GM23338 (cell line): ENCODE measurements at regions not wholly inside any gene's neighbourhood (a gene's known extent, or its start where the extent isn't known, plus 50 kb on each side); places are given as distances from the start of the nearest gene placed in this dataset.

Experiments
- ATAC-seq: fragments of 200-7000 bp; cut with Tn5 transposase; 3 replicates; pipeline ENCODE4 v1.9.1; 2020
- DNase-seq: peaks from one replicate; pipeline ENCODE4 v3.0.0-alpha.2; 2015; ENCODE audit warnings: low spot score
- H2AFZ ChIP-seq: fragments of 200-600 bp; sonication (generic); 2 replicates; pipeline ENCODE4 v1.8.0; 2016; ENCODE audit warnings: antibody characterized with exemption, mild to moderate bottlenecking, moderate library complexity
- H3F3A ChIP-seq: fragments of 200-600 bp; sonication (generic); replicated peaks from 2 replicates; pipeline ENCODE4 v1.8.0; 2017; ENCODE audit warnings: antibody characterized with exemption, mixed run types, low read depth
- H3K27ac ChIP-seq: fragments of 200-600 bp; sonication (generic); 2 replicates; pipeline ENCODE4 v1.6.1; 2016; ENCODE audit warnings: low read depth
- H3K27me3 ChIP-seq: fragments of 200-600 bp; sonication (generic); 2 replicates; pipeline ENCODE4 v1.8.0; 2016; ENCODE audit warnings: mild to moderate bottlenecking, mixed run types, moderate library complexity; ENCODE audit not compliant: insufficient read depth
- H3K36me3 ChIP-seq: fragments of 200-600 bp; sonication (generic); 2 replicates; pipeline ENCODE4 v1.8.0; 2016; ENCODE audit warnings: mild to moderate bottlenecking; ENCODE audit not compliant: insufficient read depth
- H3K4me1 ChIP-seq: fragments of 200-600 bp; sonication (generic); 2 replicates; pipeline ENCODE4 v1.8.0; 2016; ENCODE audit warnings: mild to moderate bottlenecking, moderate library complexity; ENCODE audit not compliant: insufficient read depth
- H3K4me2 ChIP-seq: fragments of 200-600 bp; sonication (generic); 2 replicates; pipeline ENCODE4 v1.7.1; 2017; ENCODE audit warnings: mixed run types
- H3K4me3 ChIP-seq: fragments of 200-600 bp; sonication (generic); 2 replicates; pipeline ENCODE4 v1.6.1; 2016; ENCODE audit warnings: mixed run types
- H3K79me2 ChIP-seq: fragments of 200-600 bp; sonication (generic); replicated peaks from 2 replicates; pipeline ENCODE4 v1.8.0; 2017; ENCODE audit warnings: mild to moderate bottlenecking; ENCODE audit not compliant: insufficient read depth
- H3K9me2 ChIP-seq: fragments of 200-600 bp; sonication (generic); 2 replicates; pipeline ENCODE4 v1.8.0; 2017; ENCODE audit not compliant: insufficient read depth
- H4K20me1 ChIP-seq: fragments of 200-600 bp; sonication (generic); replicated peaks from 2 replicates; pipeline ENCODE4 v1.8.0; 2017; ENCODE audit warnings: mild to moderate bottlenecking; ENCODE audit not compliant: insufficient read depth
- H3K27ac Mint-ChIP-seq: 2 replicates; pipeline ENCODE4 v1.8.0; 2020; ENCODE audit warnings: inconsistent platforms, mild to moderate bottlenecking, moderate library complexity, mixed read lengths
- H3K27me3 Mint-ChIP-seq: 3 replicates; pipeline ENCODE4 v1.8.0; 2022; ENCODE audit warnings: low read depth, mild to moderate bottlenecking, moderate library complexity, mixed read lengths, inconsistent platforms; ENCODE audit not compliant: insufficient read depth, poor library complexity
- H3K36me3 Mint-ChIP-seq: 3 replicates; pipeline ENCODE4 v1.8.0; 2021; ENCODE audit warnings: low read depth, mild to moderate bottlenecking, inconsistent platforms, moderate library complexity, mixed read lengths
- H3K4me1 Mint-ChIP-seq: 3 replicates; pipeline ENCODE4 v1.8.0; 2020; ENCODE audit warnings: mild to moderate bottlenecking, inconsistent platforms, mixed read lengths
- H3K4me3 Mint-ChIP-seq: 3 replicates; pipeline ENCODE4 v1.8.0; 2021; ENCODE audit warnings: moderate library complexity, mild to moderate bottlenecking, inconsistent platforms, mixed read lengths
- H3K9me3 Mint-ChIP-seq: 3 replicates; pipeline ENCODE4 v1.8.0; 2020; ENCODE audit warnings: moderate library complexity, mild to moderate bottlenecking, inconsistent platforms, mixed read lengths
- CREB1 ChIP-seq: fragments of 250-450 bp; sonication (Bioruptor Pico); IDR thresholded peaks from 2 replicates; pipeline ENCODE4 v1.5.0; 2020; ENCODE audit warnings: low read depth, mild to moderate bottlenecking, moderate library complexity
- CTCF ChIP-seq, 2 experiments: fragments of 200-600 bp in 1 of 2; sonication (generic) in 1 of 2; conservative IDR thresholded peaks; 2 replicates each; pipeline versions ENCODE4 v1.5.1 to v1.6.1; 2016 to 2017; ENCODE audit warnings: antibody characterized with exemption in 2 of 2, low read depth in 2 of 2, mild to moderate bottlenecking in 2 of 2, moderate library complexity in 1 of 2
- ETS1 ChIP-seq: IDR thresholded peaks from 2 replicates; pipeline ENCODE4 v1.6.1; 2016; ENCODE audit warnings: antibody characterized with exemption
- EZH2 ChIP-seq: fragments of 200-600 bp; sonication (generic); IDR thresholded peaks from one replicate; pipeline ENCODE4 v1.8.0; 2017; ENCODE audit warnings: antibody characterized with exemption, mild to moderate bottlenecking, low read depth; ENCODE audit not compliant: unreplicated experiment
- EZH2phosphoT487 ChIP-seq: fragments of 200-600 bp; sonication (generic); IDR thresholded peaks from one replicate; pipeline ENCODE4 v1.8.1; 2018; ENCODE audit warnings: antibody characterized with exemption; ENCODE audit not compliant: unreplicated experiment
- JUNB ChIP-seq: IDR thresholded peaks from one replicate; pipeline ENCODE4 v1.6.1; 2016; ENCODE audit warnings: antibody characterized with exemption; ENCODE audit not compliant: unreplicated experiment
- NANOG ChIP-seq: IDR thresholded peaks from 2 replicates; pipeline ENCODE4 v1.6.1; 2016; ENCODE audit warnings: antibody characterized with exemption, borderline replicate concordance
- POLR2AphosphoS5 ChIP-seq: IDR thresholded peaks from 2 replicates; pipeline ENCODE4 v1.6.1; 2016; ENCODE audit warnings: antibody characterized with exemption, low read depth
- REST ChIP-seq: IDR thresholded peaks from one replicate; pipeline ENCODE4 v1.6.1; 2018; ENCODE audit warnings: antibody characterized with exemption; ENCODE audit not compliant: unreplicated experiment
- STAT1 ChIP-seq: IDR thresholded peaks from one replicate; pipeline ENCODE4 v1.6.1; 2016; ENCODE audit warnings: antibody characterized with exemption; ENCODE audit not compliant: unreplicated experiment
- ZNF114 ChIP-seq: fragments of 250-450 bp; sonication (Bioruptor Pico); IDR thresholded peaks from 2 replicates; pipeline ENCODE4 v1.5.0; 2020; ENCODE audit warnings: mild to moderate bottlenecking, moderate library complexity
- ZNF331 ChIP-seq: fragments of 250-450 bp; sonication (Bioruptor Pico); IDR thresholded peaks from 2 replicates; pipeline ENCODE4 v1.5.0; 2020; ENCODE audit warnings: low read depth, mild to moderate bottlenecking, moderate library complexity
- ZNF462 ChIP-seq: fragments of 250-450 bp; sonication (Bioruptor Pico); IDR thresholded peaks from 2 replicates; pipeline ENCODE4 v1.5.0; 2020; ENCODE audit warnings: mild to moderate bottlenecking, moderate library complexity

GRCh38 chr21:35284199-35284598 lies 235.1 kb upstream of the RUNX1 start (continued):
- no peak for TF ChIP-seq JUNB
- no peak for TF ChIP-seq NANOG
- no peak for TF ChIP-seq ZNF462 (CRISPR knock-in tag)
- no peak for TF ChIP-seq EZH2phosphoT487

GRCh38 chr21:35282944-35283343 lies 233.8 kb upstream of the RUNX1 start:
- Histone ChIP-seq H4K20me1 (no peaks in the 10 kb centered on the region), H3K79me2 (no peaks in the 10 kb centered on the region)
- H3K27ac Mint-ChIP-seq = no peak overlapping the region
- TF ChIP-seq ETS1 = no peak
- no peak for TF ChIP-seq EZH2phosphoT487
- no peak for TF ChIP-seq JUNB
- TF ChIP-seq ZNF331 = no peak
- no peak for TF ChIP-seq CTCF (conservative IDR thresholded peaks at IDR 0.05; ENCODE audit: low read depth in 2 of 2)
- TF ChIP-seq ZNF114 (CRISPR knock-in tag) = no peak
- TF ChIP-seq POLR2AphosphoS5 = no peak
- no peak for TF ChIP-seq CREB1 (CRISPR knock-in tag)
- no peak for TF ChIP-seq STAT1
- no peak for TF ChIP-seq REST
- TF ChIP-seq EZH2 = no peak

More at GRCh38 chr21:35282944-35283343, 233.8 kb upstream of the RUNX1 start:
- peaks cover 5% of the 10 kb centered on the region; the same call in 2 of the 3 replicates for H3K36me3 Mint-ChIP-seq
- H3K4me1 Mint-ChIP-seq = no peaks in the 10 kb centered on the region; the same call in 1 of the 3 replicates
- Histone ChIP-seq H3F3A (no peaks in the 10 kb centered on the region), H2AFZ (no peak overlapping the region), H3K27ac (no peak overlapping the region), H3K4me2 (no peak overlapping the region), H3K27me3 (no peaks in the 10 kb centered on the region), H3K36me3 (no peaks in the 10 kb centered on the region), H3K4me3 (no peak overlapping the region), H3K4me1 (no peaks in the 10 kb centered on the region), H3K9me2 (no peaks in the 10 kb centered on the region)
- no peak for ATAC-seq
- H3K9me3 Mint-ChIP-seq = peaks cover 12% of the 10 kb centered on the region
- H3K27me3 Mint-ChIP-seq = peaks cover 1% of the 10 kb centered on the region
- DNase-seq = no peak
- H3K4me3 Mint-ChIP-seq = no peak overlapping the region
